ENCODE measurements at regions not wholly inside any gene's neighbourhood (a gene's known extent, or its start where the extent isn't known, plus 50 kb on each side); places are given as distances from the start of the nearest gene placed in this dataset.

- Histone ChIP-seq H3K36me3 (no peaks in the 10 kb centered on the region), H3K4me3 (ENCODE audit: low read depth, low read length) (no peak overlapping the region), H3K27me3 (ENCODE audit: insufficient read depth, low read depth, severe bottlenecking) (no peaks in the 10 kb centered on the region), H3K27ac (no peak overlapping the region), H3K9me3 (ENCODE audit: severe bottlenecking) (no peaks in the 10 kb centered on the region)
- no peak for DNase-seq
- no peak for TF ChIP-seq CTCF (IDR thresholded peaks at IDR 0.05; ENCODE audit: low read depth, low read length)
Measured at GRCh38 chr3:780505-780904, 312.3 kb upstream of the CNTN6 start.

- no peak for DNase-seq
- TF ChIP-seq CTCF (IDR thresholded peaks at IDR 0.05; ENCODE audit: low read depth, low read length) = no peak
- Histone ChIP-seq H3K36me3 (no peaks in the 10 kb centered on the region), H3K9me3 (ENCODE audit: severe bottlenecking) (no peaks in the 10 kb centered on the region), H3K4me3 (ENCODE audit: low read depth, low read length) (no peak overlapping the region), H3K27ac (no peak overlapping the region), H3K27me3 (ENCODE audit: insufficient read depth, low read depth, severe bottlenecking) (no peaks in the 10 kb centered on the region)
Measured at GRCh38 chr3:791442-791841, 301.4 kb upstream of the CNTN6 start.

GRCh38 chr3:792630-793029 is 300.2 kb upstream of the CNTN6 start:
- Histone ChIP-seq H3K9me3 (ENCODE audit: severe bottlenecking) (no peaks in the 10 kb centered on the region), H3K27me3 (ENCODE audit: insufficient read depth, low read depth, severe bottlenecking) (no peaks in the 10 kb centered on the region), H3K36me3 (no peaks in the 10 kb centered on the region), H3K27ac (no peak overlapping the region), H3K4me3 (ENCODE audit: low read depth, low read length) (no peak overlapping the region)
- TF ChIP-seq CTCF (IDR thresholded peaks at IDR 0.05; ENCODE audit: low read depth, low read length) = no peak
- no peak for DNase-seq

- no peak for DNase-seq
- H3K36me3 ChIP-seq = no peaks in the 10 kb centered on the region
- no peak overlapping the region for H3K4me3 ChIP-seq (ENCODE audit: low read depth, low read length)
- TF ChIP-seq CTCF (IDR thresholded peaks at IDR 0.05; ENCODE audit: low read depth, low read length) = no peak
- H3K9me3 ChIP-seq (ENCODE audit: severe bottlenecking) = no peaks in the 10 kb centered on the region
- no peaks in the 10 kb centered on the region for H3K27me3 ChIP-seq (ENCODE audit: insufficient read depth, low read depth, severe bottlenecking)
- no peak overlapping the region for H3K27ac ChIP-seq
Measured at GRCh38 chr3:804211-804610, 288.6 kb upstream of the CNTN6 start.

- Histone ChIP-seq H3K9me3 (ENCODE audit: severe bottlenecking) (no peaks in the 10 kb centered on the region), H3K27me3 (ENCODE audit: insufficient read depth, low read depth, severe bottlenecking) (no peaks in the 10 kb centered on the region), H3K4me3 (ENCODE audit: low read depth, low read length) (no peak overlapping the region), H3K27ac (no peak overlapping the region), H3K36me3 (no peaks in the 10 kb centered on the region)
- no peak for DNase-seq
- TF ChIP-seq CTCF (IDR thresholded peaks at IDR 0.05; ENCODE audit: low read depth, low read length) = no peak
Measured at GRCh38 chr3:805326-805725, 287.5 kb upstream of the CNTN6 start.

GRCh38 chr3:806006-806405 is 286.8 kb upstream of the CNTN6 start:
- no peak overlapping the region for H3K4me3 ChIP-seq (ENCODE audit: low read depth, low read length)
- H3K27me3 ChIP-seq (ENCODE audit: insufficient read depth, low read depth, severe bottlenecking) = no peaks in the 10 kb centered on the region
- H3K9me3 ChIP-seq (ENCODE audit: severe bottlenecking) = no peaks in the 10 kb centered on the region
- TF ChIP-seq CTCF (IDR thresholded peaks at IDR 0.05; ENCODE audit: low read depth, low read length) = no peak
- H3K27ac ChIP-seq = no peak overlapping the region
- DNase-seq = no peak
- no peaks in the 10 kb centered on the region for H3K36me3 ChIP-seq
